Thoracic aorta (tissue), 2 donors: ENCODE measurements at regions not wholly inside any gene's neighbourhood (a gene's known extent, or its start where the extent isn't known, plus 50 kb on each side); places are given as distances from the start of the nearest gene placed in this dataset.

ENCODE experiments used
- ATAC-seq: fragments of 150-250 bp; one replicate; pipeline ENCODE4 v1.8.0; 2017; ENCODE audit warnings: low read depth; ENCODE audit not compliant: insufficient number of reproducible peaks, low FRiP score
- DNase-seq: peaks from one replicate; pipeline ENCODE4 v3.0.0-alpha.2; 2020; ENCODE audit warnings: low spot score
- H3K27ac ChIP-seq, 2 donors: fragments of 200-600 bp; sonication (generic); 1 replicate in 1 of 2; 2 replicates in 1 of 2; pipeline ENCODE4 v1.5.1; 2016; ENCODE audit warnings: mild to moderate bottlenecking in 2 of 2, moderate library complexity in 2 of 2
- H3K27me3 ChIP-seq: fragments of 200-600 bp; sonication (generic); replicated peaks from 2 replicates; pipeline ENCODE4 v1.6.0; 2016; ENCODE audit warnings: mild to moderate bottlenecking; ENCODE audit not compliant: insufficient read depth
- H3K36me3 ChIP-seq: fragments of 200-600 bp; sonication (generic); one replicate; pipeline ENCODE4 v1.5.1; 2016
- H3K4me1 ChIP-seq, 2 donors: fragments of 200-600 bp; sonication (generic); 1 replicate in 1 of 2; 2 replicates in 1 of 2; pipeline versions ENCODE4 v1.5.1 to v1.6.0; 2016; ENCODE audit warnings: low read depth in 2 of 2, mild to moderate bottlenecking in 1 of 2; ENCODE audit not compliant: control insufficient read depth in 1 of 2
- H3K4me3 ChIP-seq: fragments of 200-600 bp; sonication (generic); 2 replicates; pipeline ENCODE4 v1.5.1; 2016; ENCODE audit warnings: mild to moderate bottlenecking
- H3K9me3 ChIP-seq: fragments of 200-600 bp; sonication (generic); 2 replicates; pipeline ENCODE4 v1.5.1; 2016
- CTCF ChIP-seq: fragments of 200-600 bp; sonication (generic); IDR thresholded peaks from one replicate; pipeline ENCODE4 v1.5.1; 2019; ENCODE audit warnings: antibody characterized with exemption

- H3K36me3 ChIP-seq, result no peaks in the 10 kb centered on the region
- TF ChIP-seq CTCF, result no peak
- ATAC-seq, result no peak
- no peak overlapping the region for H3K27ac ChIP-seq
- H3K4me3 ChIP-seq, result no peak overlapping the region
- H3K27me3 ChIP-seq, result no peaks in the 10 kb centered on the region
- no peaks in the 10 kb centered on the region for H3K4me1 ChIP-seq
- H3K9me3 ChIP-seq, result no peaks in the 10 kb centered on the region
- DNase-seq, result no peak
Observed at GRCh38 chr13:82702513-82702912, 1179.8 kb downstream of the SLITRK1 start.

GRCh38 chr13:82701020-82701419, 1181.3 kb downstream of the SLITRK1 start:
- Histone ChIP-seq H3K4me3 (no peak overlapping the region), H3K9me3 (no peaks in the 10 kb centered on the region), H3K27me3 (no peaks in the 10 kb centered on the region), H3K4me1 (no peaks in the 10 kb centered on the region), H3K36me3 (no peaks in the 10 kb centered on the region), H3K27ac (no peak overlapping the region)
- ATAC-seq (no peak), DNase-seq (no peak)
- no peak for TF ChIP-seq CTCF

- Histone ChIP-seq H3K9me3 (no peaks in the 10 kb centered on the region), H3K4me1 (no peaks in the 10 kb centered on the region), H3K27me3 (no peaks in the 10 kb centered on the region), H3K4me3 (no peak overlapping the region), H3K27ac (no peak overlapping the region), H3K36me3 (no peaks in the 10 kb centered on the region)
- DNase-seq (no peak), ATAC-seq (no peak)
- TF ChIP-seq CTCF, result no peak
Observed at GRCh38 chr13:82698941-82699340, 1183.3 kb downstream of the SLITRK1 start.

- DNase-seq (no peak), ATAC-seq (no peak)
- Histone ChIP-seq H3K36me3 (no peaks in the 10 kb centered on the region), H3K9me3 (no peaks in the 10 kb centered on the region), H3K27me3 (no peaks in the 10 kb centered on the region), H3K27ac (no peak overlapping the region), H3K4me1 (no peaks in the 10 kb centered on the region), H3K4me3 (no peak overlapping the region)
- no peak for TF ChIP-seq CTCF
Observed at GRCh38 chr13:82698383-82698782, 1183.9 kb downstream of the SLITRK1 start.

- Histone ChIP-seq H3K9me3 (no peaks in the 10 kb centered on the region), H3K36me3 (no peaks in the 10 kb centered on the region), H3K4me1 (no peaks in the 10 kb centered on the region), H3K27ac (no peak overlapping the region), H3K4me3 (no peak overlapping the region), H3K27me3 (no peaks in the 10 kb centered on the region)
- ATAC-seq (no peak), DNase-seq (no peak)
- TF ChIP-seq CTCF, result no peak
Observed at GRCh38 chr13:82693607-82694006, 1188.7 kb downstream of the SLITRK1 start.
